GM12878 (cell line): ENCODE measurements at regions not wholly inside any gene's neighbourhood (a gene's known extent, or its start where the extent isn't known, plus 50 kb on each side); places are given as distances from the start of the nearest gene placed in this dataset.

Experiments used
- BACH1 ChIP-seq: fragments of 450-650 bp; IDR thresholded peaks from 2 replicates; pipeline ENCODE4 v1.6.1; 2017; ENCODE audit warnings: mild to moderate bottlenecking, borderline replicate concordance
- CEBPZ ChIP-seq: fragments of 150-350 bp; IDR thresholded peaks from 2 replicates; pipeline ENCODE4 v1.6.1; 2016; ENCODE audit warnings: low read depth, low read length
- ETV6 ChIP-seq, 2 experiments: fragments of 450-650 bp in 1 of 2; IDR thresholded peaks in 1 of 2; conservative IDR thresholded peaks in 1 of 2; 2 replicates each; pipeline ENCODE4 v1.6.1; 2014; ENCODE audit warnings: antibody characterized with exemption in 1 of 2, borderline replicate concordance in 1 of 2, low read depth in 1 of 2, mild to moderate bottlenecking in 1 of 2, moderate library complexity in 1 of 2
- HSF1 ChIP-seq: fragments of 150-350 bp; IDR thresholded peaks from 2 replicates; pipeline ENCODE4 v1.6.1; 2014; ENCODE audit warnings: mild to moderate bottlenecking, low read depth, low read length
- IRF5 ChIP-seq: fragments of 450-650 bp; IDR thresholded peaks from 2 replicates; pipeline ENCODE4 v1.6.1; 2017; ENCODE audit warnings: borderline replicate concordance
- MXI1 ChIP-seq: fragments of 150-350 bp; IDR thresholded peaks from 2 replicates; pipeline ENCODE4 v1.6.1; 2011; ENCODE audit warnings: low read depth, mild to moderate bottlenecking, inconsistent platforms, low read length, improper control_type of control experiment
- MYC ChIP-seq: IDR thresholded peaks from 2 replicates; pipeline ENCODE4 v1.6.1; 2011; ENCODE audit warnings: mild to moderate bottlenecking, low read length, moderate library complexity, inconsistent platforms; ENCODE audit not compliant: insufficient read depth, insufficient replicate concordance, insufficient read length, severe bottlenecking
- NFIC ChIP-seq: IDR thresholded peaks from 2 replicates; pipeline ENCODE4 v1.6.1; 2012; ENCODE audit warnings: low read depth, mild to moderate bottlenecking, inconsistent platforms, low read length, moderate library complexity
- SKIL ChIP-seq: fragments of 450-650 bp; IDR thresholded peaks from 2 replicates; pipeline ENCODE4 v1.6.1; 2017; ENCODE audit warnings: mild to moderate bottlenecking, low read depth, inconsistent platforms; ENCODE audit not compliant: poor library complexity, severe bottlenecking
- STAT3 ChIP-seq: IDR thresholded peaks from 2 replicates; pipeline ENCODE4 v1.6.1; 2011; ENCODE audit warnings: low read depth, low read length, improper control_type of control experiment
- ZNF384 ChIP-seq: IDR thresholded peaks from 2 replicates; pipeline ENCODE4 v1.6.1; 2012; ENCODE audit warnings: low read depth, mild to moderate bottlenecking, low read length, improper control_type of control experiment, borderline replicate concordance

- TF ChIP-seq MYC, result no peak
- no peak for TF ChIP-seq CEBPZ
- TF ChIP-seq MXI1, result no peak
- TF ChIP-seq SKIL, result no peak
- TF ChIP-seq NFIC, result no peak
- TF ChIP-seq BACH1, result no peak
- TF ChIP-seq HSF1, result no peak
- TF ChIP-seq ZNF384, result no peak
- TF ChIP-seq STAT3, result no peak
- no peak for TF ChIP-seq IRF5
- TF ChIP-seq ETV6 (conservative IDR thresholded peaks at IDR 0.05 in 1 of 2, IDR thresholded peaks at IDR 0.05 in 1 of 2; ENCODE audit: borderline replicate concordance in 1 of 2, low read depth in 1 of 2), result no peak
These were observed 360.7 kb downstream of the SAMD5 start (continued) for GRCh38 chr6:147869201-147869600.
